ENCODE measurements at regions not wholly inside any gene's neighbourhood (a gene's known extent, or its start where the extent isn't known, plus 50 kb on each side); places are given as distances from the start of the nearest gene placed in this dataset.

GRCh38 chr12:125922330-125922729 is 857.1 kb downstream of the AACS start:
- H3K4me3 ChIP-seq (ENCODE audit: low read depth, low read length), result no peak overlapping the region
- no peak for TF ChIP-seq CTCF (conservative IDR thresholded peaks at IDR 0.05; ENCODE audit: low read depth, low read length)
- no peak for DNase-seq (ENCODE audit: low read depth)

DNA sequence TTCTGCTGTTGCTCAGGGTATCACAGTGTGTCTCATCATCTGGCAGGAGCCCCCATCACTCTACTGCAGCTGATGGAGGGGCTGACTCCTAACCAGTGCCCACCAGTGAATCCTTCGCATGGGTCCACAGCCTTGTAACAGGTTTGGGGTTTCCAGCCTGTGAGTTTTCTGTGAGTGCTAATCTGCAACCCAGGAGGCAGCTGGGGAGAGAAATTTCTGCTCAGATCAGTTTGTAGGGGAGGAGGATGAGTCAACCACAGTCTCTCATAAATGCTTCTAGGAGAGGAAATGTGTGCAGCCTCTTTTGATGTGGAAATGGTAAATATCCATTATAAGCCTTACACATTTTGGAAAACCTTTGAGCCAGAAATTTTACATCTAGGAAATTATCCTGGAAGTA is 871.3 kb downstream of the AACS start:
- no peak for DNase-seq (ENCODE audit: low read depth)
- no peak overlapping the region for H3K4me3 ChIP-seq (ENCODE audit: low read depth, low read length)
- no peak for TF ChIP-seq CTCF (conservative IDR thresholded peaks at IDR 0.05; ENCODE audit: low read depth, low read length)

- no peak overlapping the region for H3K4me3 ChIP-seq (ENCODE audit: low read depth, low read length)
- no peak for TF ChIP-seq CTCF (conservative IDR thresholded peaks at IDR 0.05; ENCODE audit: low read depth, low read length)
- no peak for DNase-seq (ENCODE audit: low read depth)
Measured at GRCh38 chr12:125944446-125944845, 879.2 kb downstream of the AACS start.

- DNase-seq (ENCODE audit: low read depth), result no peak
- no peak for TF ChIP-seq CTCF (conservative IDR thresholded peaks at IDR 0.05; ENCODE audit: low read depth, low read length)
- no peak overlapping the region for H3K4me3 ChIP-seq (ENCODE audit: low read depth, low read length)
Measured at GRCh38 chr12:125949471-125949870, 884.2 kb downstream of the AACS start.

GRCh38 chr12:125954362-125954761 is 889.1 kb downstream of the AACS start:
- H3K4me3 ChIP-seq (ENCODE audit: low read depth, low read length), result no peak overlapping the region
- DNase-seq (ENCODE audit: low read depth), result no peak
- TF ChIP-seq CTCF (conservative IDR thresholded peaks at IDR 0.05; ENCODE audit: low read depth, low read length), result no peak

GRCh38 chr12:125956186-125956585 is 891.0 kb downstream of the AACS start:
- no peak for DNase-seq (ENCODE audit: low read depth)
- no peak for TF ChIP-seq CTCF (conservative IDR thresholded peaks at IDR 0.05; ENCODE audit: low read depth, low read length)
- no peak overlapping the region for H3K4me3 ChIP-seq (ENCODE audit: low read depth, low read length)

GRCh38 chr12:125966641-125967040 is 901.4 kb downstream of the AACS start:
- DNase-seq (ENCODE audit: low read depth), result no peak
- H3K4me3 ChIP-seq (ENCODE audit: low read depth, low read length), result no peak overlapping the region
- TF ChIP-seq CTCF (conservative IDR thresholded peaks at IDR 0.05; ENCODE audit: low read depth, low read length), result no peak
